ENCODE measurements at regions not wholly inside any gene's neighbourhood (a gene's known extent, or its start where the extent isn't known, plus 50 kb on each side); places are given as distances from the start of the nearest gene placed in this dataset.

- no peak overlapping the region for H3K27ac ChIP-seq
- no peak overlapping the region for H3K4me3 ChIP-seq
- no peaks in the 10 kb centered on the region for H3K27me3 ChIP-seq
- H3K36me3 ChIP-seq, result no peaks in the 10 kb centered on the region
- TF ChIP-seq CTCF (IDR thresholded peaks at IDR 0.05) (no peak), EP300 (IDR thresholded peaks at IDR 0.05) (no peak), POLR2A (IDR thresholded peaks at IDR 0.05) (no peak), POLR2AphosphoS5 (IDR thresholded peaks at IDR 0.05) (no peak)
- DNase-seq, result no peak
- no peak for ATAC-seq (ENCODE audit: low FRiP score in 2 of 2)
- H3K9me3 ChIP-seq, result no peaks in the 10 kb centered on the region
- H3K4me1 ChIP-seq, result no peaks in the 10 kb centered on the region
- WGBS, 2 donors, result 66 to 71% methylated on average over 3 of the region's 3 CpGs
Measured at GRCh38 chr16:6063526-6063925, 965.9 kb upstream of the EEF2KMT start.

- H3K4me1 ChIP-seq, result no peaks in the 10 kb centered on the region
- H3K4me3 ChIP-seq, result no peak overlapping the region
- H3K36me3 ChIP-seq, result no peaks in the 10 kb centered on the region
- no peak overlapping the region for H3K27ac ChIP-seq
- H3K9me3 ChIP-seq, result no peaks in the 10 kb centered on the region
- no peaks in the 10 kb centered on the region for H3K27me3 ChIP-seq
- no peak for TF ChIP-seq POLR2A (IDR thresholded peaks at IDR 0.05)
- TF ChIP-seq CTCF (IDR thresholded peaks at IDR 0.05), result no peak
- no peak for TF ChIP-seq POLR2AphosphoS5 (IDR thresholded peaks at IDR 0.05)
- no peak for TF ChIP-seq EP300 (IDR thresholded peaks at IDR 0.05)
- DNase-seq, result no peak
- no peak for ATAC-seq (ENCODE audit: low FRiP score in 2 of 2)
Measured at GRCh38 chr16:6059671-6060070, 962.1 kb upstream of the EEF2KMT start.

- Histone ChIP-seq H3K36me3 (no peaks in the 10 kb centered on the region), H3K27ac (no peak overlapping the region), H3K4me3 (no peak overlapping the region), H3K4me1 (no peaks in the 10 kb centered on the region), H3K9me3 (no peaks in the 10 kb centered on the region), H3K27me3 (no peaks in the 10 kb centered on the region)
- DNase-seq (no peak), ATAC-seq (ENCODE audit: low FRiP score in 2 of 2) (no peak)
- 39 to 44% methylated on average over 6 of the region's 6 CpGs for WGBS, 2 donors
- TF ChIP-seq POLR2A (IDR thresholded peaks at IDR 0.05), result no peak
- TF ChIP-seq EP300 (IDR thresholded peaks at IDR 0.05), result no peak
- TF ChIP-seq CTCF (IDR thresholded peaks at IDR 0.05), result no peak
- no peak for TF ChIP-seq POLR2AphosphoS5 (IDR thresholded peaks at IDR 0.05)
Measured at GRCh38 chr16:6057821-6058220, 960.2 kb upstream of the EEF2KMT start.

GRCh38 chr16:6048017-6048416 lies 950.4 kb upstream of the EEF2KMT start:
- WGBS, 2 donors, result 86 to 95% methylated on average over 3 of the region's 3 CpGs
- no peaks in the 10 kb centered on the region for H3K4me1 ChIP-seq

More at GRCh38 chr16:6048017-6048416, 950.4 kb upstream of the EEF2KMT start:
- ATAC-seq (ENCODE audit: low FRiP score in 2 of 2), result no peak
- Histone ChIP-seq H3K9me3 (no peaks in the 10 kb centered on the region), H3K4me3 (no peak overlapping the region), H3K27ac (no peak overlapping the region), H3K36me3 (no peaks in the 10 kb centered on the region), H3K27me3 (no peaks in the 10 kb centered on the region)
- TF ChIP-seq POLR2AphosphoS5 (IDR thresholded peaks at IDR 0.05) (no peak), POLR2A (IDR thresholded peaks at IDR 0.05) (no peak), EP300 (IDR thresholded peaks at IDR 0.05) (no peak), CTCF (IDR thresholded peaks at IDR 0.05) (no peak)
- DNase-seq, result no peak
